T-helper 2 cell treated with Interferon-gamma antibody and Interleukin-4, amounts not matched to agents 5 μg/mL and 100 μg/mL, for 36 hours (primary cell): ENCODE measurements at regions not wholly inside any gene's neighbourhood (a gene's known extent, or its start where the extent isn't known, plus 50 kb on each side); places are given as distances from the start of the nearest gene placed in this dataset.

Experiments used
- DNase-seq: peaks from one replicate; pipeline ENCODE4 v3.0.0; 2021; ENCODE audit warnings: low spot score
- H3K27ac Mint-ChIP-seq: one replicate; pipeline ENCODE4 v1.8.0; 2021; ENCODE audit warnings: mild to moderate bottlenecking, mixed read lengths
- H3K27me3 Mint-ChIP-seq: one replicate; pipeline ENCODE4 v1.8.0; 2021; ENCODE audit warnings: low read depth, mixed read lengths
- H3K36me3 Mint-ChIP-seq: one replicate; pipeline ENCODE4 v1.8.0; 2021; ENCODE audit warnings: low read depth, mixed read lengths
- H3K4me1 Mint-ChIP-seq: one replicate; pipeline ENCODE4 v1.8.0; 2021; ENCODE audit warnings: low read depth, mixed read lengths
- H3K4me3 Mint-ChIP-seq: one replicate; pipeline ENCODE4 v1.8.0; 2022; ENCODE audit warnings: mild to moderate bottlenecking, moderate library complexity, mixed read lengths
- H3K9me3 Mint-ChIP-seq: one replicate; pipeline ENCODE4 v1.8.0; 2021; ENCODE audit warnings: mixed read lengths

- peaks cover 1% of the 10 kb centered on the region for H3K4me1 Mint-ChIP-seq
- no peak overlapping the region for H3K4me3 Mint-ChIP-seq
- no peak for DNase-seq
- H3K9me3 Mint-ChIP-seq: peaks cover 12% of the 10 kb centered on the region
- no peaks in the 10 kb centered on the region for H3K27me3 Mint-ChIP-seq
- H3K27ac Mint-ChIP-seq: no peak overlapping the region
- H3K36me3 Mint-ChIP-seq: no peaks in the 10 kb centered on the region
These were observed 120.7 kb upstream of the DTNBP1 start for GRCh38 chr6:15783484-15783883.

- no peak overlapping the region for H3K27ac Mint-ChIP-seq
- peaks cover 15% of the 10 kb centered on the region for H3K4me1 Mint-ChIP-seq
- H3K4me3 Mint-ChIP-seq: no peak overlapping the region
- no peaks in the 10 kb centered on the region for H3K36me3 Mint-ChIP-seq
- no peak for DNase-seq
- no peaks in the 10 kb centered on the region for H3K27me3 Mint-ChIP-seq
- H3K9me3 Mint-ChIP-seq: peaks cover 8% of the 10 kb centered on the region
These were observed 119.1 kb upstream of the DTNBP1 start for GRCh38 chr6:15781890-15782289.

GRCh38 chr6:15781333-15781732 is 118.5 kb upstream of the DTNBP1 start:
- Mint-ChIP-seq H3K4me3 (no peak overlapping the region), H3K27me3 (no peaks in the 10 kb centered on the region), H3K4me1 (peaks cover 20% of the 10 kb centered on the region), H3K36me3 (no peaks in the 10 kb centered on the region), H3K9me3 (peaks cover 8% of the 10 kb centered on the region), H3K27ac (no peak overlapping the region)
- DNase-seq: no peak

GRCh38 chr6:15780437-15780836 is 117.6 kb upstream of the DTNBP1 start:
- Mint-ChIP-seq H3K36me3 (no peaks in the 10 kb centered on the region), H3K27me3 (no peaks in the 10 kb centered on the region), H3K9me3 (peaks cover 8% of the 10 kb centered on the region), H3K27ac (no peak overlapping the region), H3K4me3 (no peak overlapping the region), H3K4me1 (peaks cover 28% of the 10 kb centered on the region)
- no peak for DNase-seq

GRCh38 chr6:15779726-15780125 is 116.9 kb upstream of the DTNBP1 start:
- no peak overlapping the region for H3K27ac Mint-ChIP-seq
- peaks cover 7% of the 10 kb centered on the region for H3K9me3 Mint-ChIP-seq
- H3K27me3 Mint-ChIP-seq: no peaks in the 10 kb centered on the region
- H3K4me3 Mint-ChIP-seq: no peak overlapping the region
- no peak for DNase-seq
- H3K36me3 Mint-ChIP-seq: no peaks in the 10 kb centered on the region
- H3K4me1 Mint-ChIP-seq: peaks cover 31% of the 10 kb centered on the region

GRCh38 chr6:15776458-15776980 is 113.7 kb upstream of the DTNBP1 start:
- peak; percentile 77 for DNase-seq
- peak overlapping the region; percentile 16 for H3K4me3 Mint-ChIP-seq
- no peaks in the 10 kb centered on the region for H3K36me3 Mint-ChIP-seq
- H3K27ac Mint-ChIP-seq: peak overlapping the region; percentile 85
- peaks cover 47% of the 10 kb centered on the region for H3K4me1 Mint-ChIP-seq
- H3K27me3 Mint-ChIP-seq: no peaks in the 10 kb centered on the region
- peaks cover 3% of the 10 kb centered on the region for H3K9me3 Mint-ChIP-seq

GRCh38 chr6:15775741-15776140 is 112.9 kb upstream of the DTNBP1 start:
- H3K4me1 Mint-ChIP-seq: peaks cover 52% of the 10 kb centered on the region
- peak overlapping the region; percentile 85 for H3K27ac Mint-ChIP-seq
- no peaks in the 10 kb centered on the region for H3K27me3 Mint-ChIP-seq
- no peak for DNase-seq
- peaks cover 3% of the 10 kb centered on the region for H3K9me3 Mint-ChIP-seq
- no peaks in the 10 kb centered on the region for H3K36me3 Mint-ChIP-seq
- H3K4me3 Mint-ChIP-seq: peak overlapping the region; percentile 16

- peaks cover 57% of the 10 kb centered on the region for H3K4me1 Mint-ChIP-seq
- no peak overlapping the region for H3K4me3 Mint-ChIP-seq
- H3K27ac Mint-ChIP-seq: peak overlapping the region; percentile 85
- H3K27me3 Mint-ChIP-seq: no peaks in the 10 kb centered on the region
- peaks cover 3% of the 10 kb centered on the region for H3K9me3 Mint-ChIP-seq
- no peaks in the 10 kb centered on the region for H3K36me3 Mint-ChIP-seq
- no peak for DNase-seq
These were observed 112.3 kb upstream of the DTNBP1 start for GRCh38 chr6:15775076-15775634.

GRCh38 chr6:15773806-15774410 is 111.1 kb upstream of the DTNBP1 start:
- H3K4me3 Mint-ChIP-seq: no peak overlapping the region
- H3K4me1 Mint-ChIP-seq: peaks cover 63% of the 10 kb centered on the region
- H3K36me3 Mint-ChIP-seq: no peaks in the 10 kb centered on the region
- H3K27me3 Mint-ChIP-seq: no peaks in the 10 kb centered on the region
- DNase-seq: no peak
- no peak overlapping the region for H3K27ac Mint-ChIP-seq
- peaks cover 3% of the 10 kb centered on the region for H3K9me3 Mint-ChIP-seq

GRCh38 chr6:15770347-15771143 is 107.7 kb upstream of the DTNBP1 start:
- no peaks in the 10 kb centered on the region for H3K36me3 Mint-ChIP-seq
- peak; percentile 55 for DNase-seq
- H3K4me1 Mint-ChIP-seq: peaks cover 37% of the 10 kb centered on the region
- H3K27ac Mint-ChIP-seq: peak overlapping the region; percentile 86
- no peaks in the 10 kb centered on the region for H3K9me3 Mint-ChIP-seq
- no peaks in the 10 kb centered on the region for H3K27me3 Mint-ChIP-seq
- peak overlapping the region; percentile 39 for H3K4me3 Mint-ChIP-seq

- H3K4me3 Mint-ChIP-seq: no peak overlapping the region
- no peak for DNase-seq
- H3K27me3 Mint-ChIP-seq: no peaks in the 10 kb centered on the region
- no peaks in the 10 kb centered on the region for H3K9me3 Mint-ChIP-seq
- H3K36me3 Mint-ChIP-seq: no peaks in the 10 kb centered on the region
- H3K27ac Mint-ChIP-seq: no peak overlapping the region
- peaks cover 32% of the 10 kb centered on the region for H3K4me1 Mint-ChIP-seq
These were observed 106.7 kb upstream of the DTNBP1 start for GRCh38 chr6:15769511-15770018.

- H3K36me3 Mint-ChIP-seq: no peaks in the 10 kb centered on the region
- H3K4me1 Mint-ChIP-seq: peaks cover 30% of the 10 kb centered on the region
- H3K4me3 Mint-ChIP-seq: no peak overlapping the region
- H3K27ac Mint-ChIP-seq: no peak overlapping the region
- H3K27me3 Mint-ChIP-seq: no peaks in the 10 kb centered on the region
- DNase-seq: no peak
- no peaks in the 10 kb centered on the region for H3K9me3 Mint-ChIP-seq
These were observed 106.2 kb upstream of the DTNBP1 start for GRCh38 chr6:15768999-15769398.

GRCh38 chr6:15763837-15764236 is 101.0 kb upstream of the DTNBP1 start:
- DNase-seq: no peak
- H3K27me3 Mint-ChIP-seq: no peaks in the 10 kb centered on the region
- H3K4me1 Mint-ChIP-seq: peaks cover 2% of the 10 kb centered on the region
- no peaks in the 10 kb centered on the region for H3K9me3 Mint-ChIP-seq
- H3K36me3 Mint-ChIP-seq: no peaks in the 10 kb centered on the region
- no peak overlapping the region for H3K27ac Mint-ChIP-seq
- no peak overlapping the region for H3K4me3 Mint-ChIP-seq

- Mint-ChIP-seq H3K27ac (no peak overlapping the region), H3K4me1 (peaks cover 2% of the 10 kb centered on the region), H3K36me3 (no peaks in the 10 kb centered on the region), H3K9me3 (no peaks in the 10 kb centered on the region), H3K27me3 (no peaks in the 10 kb centered on the region), H3K4me3 (no peak overlapping the region)
- no peak for DNase-seq
These were observed 100.5 kb upstream of the DTNBP1 start for GRCh38 chr6:15763364-15763763.
